ENCODE measurements at regions not wholly inside any gene's neighbourhood (a gene's known extent, or its start where the extent isn't known, plus 50 kb on each side); places are given as distances from the start of the nearest gene placed in this dataset.

GRCh38 chr7:85771516-85771915 is 584.7 kb upstream of the SEMA3D start:
- no peak for TF ChIP-seq CTCF (IDR thresholded peaks at IDR 0.05)
- TF ChIP-seq POLR2AphosphoS5 (IDR thresholded peaks at IDR 0.05) = no peak

All from esophagus muscularis mucosa (tissue), 3 donors.